HepG2 (cell line): ENCODE measurements at regions not wholly inside any gene's neighbourhood (a gene's known extent, or its start where the extent isn't known, plus 50 kb on each side); places are given as distances from the start of the nearest gene placed in this dataset.

Experiments used
- ATAC-seq: fragments of 200-7000 bp; cut with Tn5 transposase; 3 replicates; pipeline ENCODE4 v1.9.1; 2020; ENCODE audit warnings: mild to moderate bottlenecking, moderate library complexity
- BruUV-seq: library from RNA; stranded (reverse); fragments of 400-500 nt; replicated peaks from 2 replicates; lab custom pipeline; 2021; lab: Mats Ljungman, UMichigan
- CTCF ChIA-PET: fragments of 300-600 bp; formaldehyde crosslinking; extraction: SDS; loops from one replicate; lab custom pipeline; 2021; ENCODE audit warnings: low total read pairs, inconsistent platforms, low intra/inter-chr PET ratio; lab: Yijun Ruan, JAX
- POLR2A ChIA-PET: fragments of 350-600 bp; sonication (Branson Sonifier 250); formaldehyde crosslinking; loops from one replicate; lab custom pipeline; 2020; ENCODE audit warnings: antibody characterized with exemption, inconsistent platforms; lab: Yijun Ruan, JAX
- DNase-seq: peaks from one replicate; pipeline ENCODE4 v3.0.0-alpha.2; 2015; ENCODE audit warnings: low spot score
- FAIRE-seq: peaks from 3 replicates; lab custom pipeline; 2011; peaks lifted over from hg19 to GRCh38; lab: Jason Lieb, UNC
- H2AFZ ChIP-seq: one replicate; pipeline ENCODE4 v1.6.1; 2011; ENCODE audit warnings: low read length, inconsistent platforms
- H3K27ac ChIP-seq: fragments of 300-600 bp; 3 replicates; pipeline ENCODE4 v1.8.0; 2011; ENCODE audit warnings: mixed run types, mild to moderate bottlenecking, mixed read lengths, low read length, inconsistent platforms; ENCODE audit not compliant: insufficient read depth; ENCODE audit errors: extremely low read length
- H3K27me3 ChIP-seq, 2 experiments: fragments of 200-600 bp in 1 of 2; 2 replicates in 1 of 2; 3 replicates in 1 of 2; pipeline versions ENCODE4 v1.6.0 to v1.8.0; 2011; ENCODE audit warnings: low read length in 2 of 2, mild to moderate bottlenecking in 2 of 2, moderate library complexity in 2 of 2, inconsistent platforms in 1 of 2; ENCODE audit not compliant: insufficient read depth in 2 of 2, control insufficient read depth in 1 of 2
- H3K36me3 ChIP-seq, 2 experiments: fragments of 200-600 bp in 1 of 2; replicated peaks in 1 of 2; 2 replicates in 1 of 2; 3 replicates in 1 of 2; pipeline versions ENCODE4 v1.5.1 to v1.8.0; 2011; ENCODE audit warnings: low read length in 2 of 2, inconsistent platforms in 1 of 2; ENCODE audit not compliant: insufficient read depth in 2 of 2, control insufficient read depth in 1 of 2
- H3K4me1 ChIP-seq: 2 replicates; pipeline ENCODE4 v1.5.1; 2012; ENCODE audit warnings: low read length, inconsistent platforms; ENCODE audit not compliant: insufficient read depth
- H3K4me2 ChIP-seq: 2 replicates; pipeline ENCODE4 v1.6.0; 2011; ENCODE audit warnings: low read depth, low read length, inconsistent platforms
- H3K4me3 ChIP-seq, 3 experiments: fragments of 200-600 bp in 1 of 3; sonication (generic), shearing (Covaris generic) in 1 of 3; replicated peaks in 1 of 3; 2 replicates each; pipeline ENCODE4 v1.5.1; 2011 to 2016; ENCODE audit warnings: low read length in 3 of 3, inconsistent platforms in 2 of 3, low read depth in 2 of 3, mild to moderate bottlenecking in 2 of 3, control low read depth in 1 of 3, mixed read lengths in 1 of 3; ENCODE audit not compliant: insufficient read depth in 1 of 3
- H3K79me2 ChIP-seq: one replicate; pipeline ENCODE4 v1.6.1; 2011; ENCODE audit warnings: low read length, inconsistent platforms; ENCODE audit not compliant: insufficient read depth
- H3K9ac ChIP-seq: 2 replicates; pipeline ENCODE4 v1.6.0; 2011; ENCODE audit warnings: mild to moderate bottlenecking, low read depth, low read length, inconsistent platforms; ENCODE audit not compliant: insufficient read depth
- H3K9me3 ChIP-seq: 2 replicates; pipeline ENCODE4 v1.5.1; 2012; ENCODE audit warnings: mild to moderate bottlenecking, low read length
- H4K20me1 ChIP-seq: 2 replicates; pipeline ENCODE4 v1.6.0; 2011; ENCODE audit warnings: inconsistent platforms, mild to moderate bottlenecking, low read length, moderate library complexity; ENCODE audit not compliant: insufficient read depth
- ARNT2 ChIP-seq: sonication (generic); formaldehyde crosslinking; IDR thresholded peaks from 2 replicates; pipeline ENCODE4 v1.8.0; 2022; ENCODE audit warnings: mild to moderate bottlenecking, low read depth, missing genetic modification reagents, moderate library complexity
- ATF6 ChIP-seq: sonication (generic); formaldehyde crosslinking; conservative IDR thresholded peaks from 2 replicates; pipeline ENCODE4 v1.4.0; 2020; ENCODE audit warnings: missing genetic modification reagents
- DMTF1 ChIP-seq: sonication (generic); formaldehyde crosslinking; IDR thresholded peaks from 2 replicates; pipeline ENCODE4 v1.4.0; 2020; ENCODE audit warnings: mild to moderate bottlenecking, missing genetic modification reagents
- FOXK1 ChIP-seq: sonication (generic); formaldehyde crosslinking; IDR thresholded peaks from 2 replicates; pipeline ENCODE4 v1.4.0; 2020; ENCODE audit warnings: low read depth, missing genetic modification reagents, borderline replicate concordance
- JUNB ChIP-seq: sonication (generic); formaldehyde crosslinking; IDR thresholded peaks from 2 replicates; pipeline ENCODE4 v1.8.0; 2022; ENCODE audit warnings: missing genetic modification reagents, mild to moderate bottlenecking, borderline replicate concordance
- STAT6 ChIP-seq: sonication (generic); formaldehyde crosslinking; IDR thresholded peaks from 2 replicates; pipeline ENCODE4 v1.4.0; 2020; ENCODE audit warnings: missing genetic modification reagents, mild to moderate bottlenecking, borderline replicate concordance
- TEAD2 ChIP-seq: sonication (generic); formaldehyde crosslinking; IDR thresholded peaks from 2 replicates; pipeline ENCODE4 v1.9.0; 2021; ENCODE audit warnings: missing genetic modification reagents
- TERF1 ChIP-seq: sonication (generic); formaldehyde crosslinking; IDR thresholded peaks from 2 replicates; pipeline ENCODE4 v1.8.0; 2022; ENCODE audit warnings: mild to moderate bottlenecking, missing genetic modification reagents, moderate library complexity
- ZBTB46 ChIP-seq: sonication (generic); formaldehyde crosslinking; IDR thresholded peaks from 2 replicates; pipeline ENCODE4 v1.4.0; 2020; ENCODE audit warnings: mild to moderate bottlenecking, missing genetic modification reagents, borderline replicate concordance
- ZNF362 ChIP-seq: sonication (generic); formaldehyde crosslinking; IDR thresholded peaks from 2 replicates; pipeline ENCODE4 v1.4.0; 2020; ENCODE audit warnings: missing genetic modification reagents, mild to moderate bottlenecking, borderline replicate concordance
- ZNF598 ChIP-seq: sonication (generic); formaldehyde crosslinking; IDR thresholded peaks from 2 replicates; pipeline ENCODE4 v1.5.1; 2020; ENCODE audit warnings: mild to moderate bottlenecking, missing genetic modification reagents, borderline replicate concordance
- ZNF703 ChIP-seq: sonication (generic); formaldehyde crosslinking; IDR thresholded peaks from 2 replicates; pipeline ENCODE4 v1.5.1; 2020; ENCODE audit warnings: missing genetic modification reagents, mild to moderate bottlenecking, moderate library complexity, borderline replicate concordance
- whole genome bisulfite sequencing: methylation state at CpG from one replicate; pipeline ENCODE4 v1.1.6; 2017; ENCODE audit warnings: low lambda C conversion rate; 5-methylcytosine and 5-hydroxymethylcytosine counted together
- in situ Hi-C: cut with HindIII; loops from 2 replicates; pipeline ENCODE4 v1.10.0; 2017; ENCODE audit warnings: low pct_unique_long_range_greater_than_20kb; ENCODE audit not compliant: extremely low pct_ligation_motif_present
- intact Hi-C: fragments of 100-400 bp; cut with micrococcal nuclease; formaldehyde crosslinking; loops from one replicate; pipeline ENCODE4 v1.10.0; 2022; ENCODE audit not compliant: unreplicated experiment

- CTCF ChIA-PET, result no interaction called here
- DNase-seq, result no peak
- Histone ChIP-seq H3K27ac (no peak overlapping the region), H3K27me3 (no peaks in the 10 kb centered on the region), H3K36me3 (no peaks in the 10 kb centered on the region), H3K4me2 (no peak overlapping the region), H3K79me2 (no peaks in the 10 kb centered on the region), H3K9ac (no peak overlapping the region), H4K20me1 (no peaks in the 10 kb centered on the region), H2AFZ (no peak overlapping the region), H3K4me3 (no peak overlapping the region), H3K4me1 (no peaks in the 10 kb centered on the region), H3K9me3 (peaks cover 75% of the 10 kb centered on the region)
- no peak for ATAC-seq
- 3% methylated on average over 2 of the region's 2 CpGs for WGBS
- BruUV-seq, result no TSS peak
- FAIRE-seq, result no peak
- intact Hi-C loops, result loop anchor here (2.0 kb wide), 1 partner anchor 53 kb away; no protein-coding TSS in a partner anchor
- in situ Hi-C loops, result no loop called here
- POLR2A ChIA-PET, result no interaction called here
- no peak for TF ChIP-seq TERF1 (CRISPR knock-in tag)
- no peak for TF ChIP-seq ZNF362
- no peak for TF ChIP-seq JUNB (CRISPR knock-in tag)
- TF ChIP-seq ARNT2 (CRISPR knock-in tag), result no peak
- no peak for TF ChIP-seq TEAD2
- no peak for TF ChIP-seq FOXK1
- TF ChIP-seq STAT6 (CRISPR knock-in tag), result no peak
- TF ChIP-seq DMTF1 (CRISPR knock-in tag), result no peak
- TF ChIP-seq ZNF598 (CRISPR knock-in tag), result no peak
- TF ChIP-seq ZNF703 (CRISPR knock-in tag), result no peak
- TF ChIP-seq ATF6, result no peak
- TF ChIP-seq ZBTB46, result no peak
Observed at GRCh38 chr2:67108231-67108630, 288.9 kb upstream of the ETAA1 start.
